DOHH2 (cell line): ENCODE measurements at regions not wholly inside any gene's neighbourhood (a gene's known extent, or its start where the extent isn't known, plus 50 kb on each side); places are given as distances from the start of the nearest gene placed in this dataset.

Experiments used
- EZH2phosphoT487 ChIP-seq: fragments of 200-600 bp; sonication (generic); IDR thresholded peaks from 2 replicates; pipeline ENCODE4 v1.6.1; 2017; ENCODE audit warnings: borderline replicate concordance, mild to moderate bottlenecking, antibody characterized with exemption, low read length, moderate library complexity, mixed read lengths
- TF ChIP-seq, protein P1 (sequence below): fragments of 200-600 bp; sonication (generic); IDR thresholded peaks from one replicate; pipeline ENCODE4 v1.5.1; 2014; ENCODE audit warnings: antibody characterized with exemption, mild to moderate bottlenecking, low read depth, low read length; ENCODE audit not compliant: poor library complexity, severe bottlenecking

GRCh38 chr2:41878056-41878455, 169.8 kb upstream of the PKDCC start:
- no peak for TF ChIP-seq EZH2phosphoT487
- TF ChIP-seq, protein P1, sequence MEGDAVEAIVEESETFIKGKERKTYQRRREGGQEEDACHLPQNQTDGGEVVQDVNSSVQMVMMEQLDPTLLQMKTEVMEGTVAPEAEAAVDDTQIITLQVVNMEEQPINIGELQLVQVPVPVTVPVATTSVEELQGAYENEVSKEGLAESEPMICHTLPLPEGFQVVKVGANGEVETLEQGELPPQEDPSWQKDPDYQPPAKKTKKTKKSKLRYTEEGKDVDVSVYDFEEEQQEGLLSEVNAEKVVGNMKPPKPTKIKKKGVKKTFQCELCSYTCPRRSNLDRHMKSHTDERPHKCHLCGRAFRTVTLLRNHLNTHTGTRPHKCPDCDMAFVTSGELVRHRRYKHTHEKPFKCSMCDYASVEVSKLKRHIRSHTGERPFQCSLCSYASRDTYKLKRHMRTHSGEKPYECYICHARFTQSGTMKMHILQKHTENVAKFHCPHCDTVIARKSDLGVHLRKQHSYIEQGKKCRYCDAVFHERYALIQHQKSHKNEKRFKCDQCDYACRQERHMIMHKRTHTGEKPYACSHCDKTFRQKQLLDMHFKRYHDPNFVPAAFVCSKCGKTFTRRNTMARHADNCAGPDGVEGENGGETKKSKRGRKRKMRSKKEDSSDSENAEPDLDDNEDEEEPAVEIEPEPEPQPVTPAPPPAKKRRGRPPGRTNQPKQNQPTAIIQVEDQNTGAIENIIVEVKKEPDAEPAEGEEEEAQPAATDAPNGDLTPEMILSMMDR = no peak
